ENCODE measurements at regions not wholly inside any gene's neighbourhood (a gene's known extent, or its start where the extent isn't known, plus 50 kb on each side); places are given as distances from the start of the nearest gene placed in this dataset.

GRCh38 chr1:82337635-82338034 is 536.9 kb downstream of the ADGRL2 start:
- H3K36me3 Mint-ChIP-seq (ENCODE audit: unreplicated experiment) = no peaks in the 10 kb centered on the region
- H3K4me1 Mint-ChIP-seq (ENCODE audit: unreplicated experiment) = peaks cover 66% of the 10 kb centered on the region

GRCh38 chr1:82330330-82330729 is 529.6 kb downstream of the ADGRL2 start:
- no peak overlapping the region for H3K27ac Mint-ChIP-seq (ENCODE audit: unreplicated experiment)
- no peaks in the 10 kb centered on the region for H3K9me3 Mint-ChIP-seq (ENCODE audit: unreplicated experiment)
- peaks cover 2% of the 10 kb centered on the region for H3K36me3 Mint-ChIP-seq (ENCODE audit: unreplicated experiment)
- no peaks in the 10 kb centered on the region for H3K27me3 Mint-ChIP-seq (ENCODE audit: unreplicated experiment)
- H3K4me1 Mint-ChIP-seq (ENCODE audit: unreplicated experiment) = peaks cover 28% of the 10 kb centered on the region
- H3K4me3 Mint-ChIP-seq (ENCODE audit: unreplicated experiment) = no peak overlapping the region
- DNase-seq (ENCODE audit: extremely low spot score, unreplicated experiment) = no peak
- no peak for TF ChIP-seq CTCF (IDR thresholded peaks at IDR 0.05)

More at GRCh38 chr1:82337635-82338034, 536.9 kb downstream of the ADGRL2 start:
- Mint-ChIP-seq H3K27ac (ENCODE audit: unreplicated experiment) (no peak overlapping the region), H3K4me3 (ENCODE audit: unreplicated experiment) (no peak overlapping the region), H3K9me3 (ENCODE audit: unreplicated experiment) (peaks cover 3% of the 10 kb centered on the region), H3K27me3 (ENCODE audit: unreplicated experiment) (no peaks in the 10 kb centered on the region)
- TF ChIP-seq CTCF (IDR thresholded peaks at IDR 0.05) = no peak
- DNase-seq (ENCODE audit: extremely low spot score, unreplicated experiment) = no peak

- Mint-ChIP-seq H3K4me3 (ENCODE audit: unreplicated experiment) (no peak overlapping the region), H3K36me3 (ENCODE audit: unreplicated experiment) (peaks cover 2% of the 10 kb centered on the region), H3K4me1 (ENCODE audit: unreplicated experiment) (peaks cover 19% of the 10 kb centered on the region)
Measured at GRCh38 chr1:82329226-82329625, 528.5 kb downstream of the ADGRL2 start.

GRCh38 chr1:82323144-82323841 is 522.6 kb downstream of the ADGRL2 start:
- Mint-ChIP-seq H3K4me1 (ENCODE audit: unreplicated experiment) (peaks cover 41% of the 10 kb centered on the region), H3K27ac (ENCODE audit: unreplicated experiment) (no peak overlapping the region), H3K9me3 (ENCODE audit: unreplicated experiment) (no peaks in the 10 kb centered on the region), H3K27me3 (ENCODE audit: unreplicated experiment) (no peaks in the 10 kb centered on the region), H3K4me3 (ENCODE audit: unreplicated experiment) (no peak overlapping the region), H3K36me3 (ENCODE audit: unreplicated experiment) (peaks cover 2% of the 10 kb centered on the region)
- no peak for DNase-seq (ENCODE audit: extremely low spot score, unreplicated experiment)
- TF ChIP-seq CTCF (IDR thresholded peaks at IDR 0.05) = no peak

More at GRCh38 chr1:82329226-82329625, 528.5 kb downstream of the ADGRL2 start:
- TF ChIP-seq CTCF (IDR thresholded peaks at IDR 0.05) = no peak
- Mint-ChIP-seq H3K9me3 (ENCODE audit: unreplicated experiment) (no peaks in the 10 kb centered on the region), H3K27ac (ENCODE audit: unreplicated experiment) (no peak overlapping the region), H3K27me3 (ENCODE audit: unreplicated experiment) (no peaks in the 10 kb centered on the region)
- no peak for DNase-seq (ENCODE audit: extremely low spot score, unreplicated experiment)

- Mint-ChIP-seq H3K36me3 (ENCODE audit: unreplicated experiment) (no peaks in the 10 kb centered on the region), H3K4me3 (ENCODE audit: unreplicated experiment) (no peak overlapping the region), H3K9me3 (ENCODE audit: unreplicated experiment) (no peaks in the 10 kb centered on the region), H3K4me1 (ENCODE audit: unreplicated experiment) (peaks cover 43% of the 10 kb centered on the region), H3K27me3 (ENCODE audit: unreplicated experiment) (no peaks in the 10 kb centered on the region), H3K27ac (ENCODE audit: unreplicated experiment) (no peak overlapping the region)
- DNase-seq (ENCODE audit: extremely low spot score, unreplicated experiment) = no peak
- TF ChIP-seq CTCF (IDR thresholded peaks at IDR 0.05) = no peak
Measured at GRCh38 chr1:82321794-82322193, 521.1 kb downstream of the ADGRL2 start.

All from osteocyte (in vitro differentiated cells).